HL-60 (cell line): ENCODE measurements at regions not wholly inside any gene's neighbourhood (a gene's known extent, or its start where the extent isn't known, plus 50 kb on each side); places are given as distances from the start of the nearest gene placed in this dataset.

Experiments used
- POLR2AphosphoS5 ChIP-seq: IDR thresholded peaks from 2 replicates; pipeline ENCODE4 v1.6.1; 2012; ENCODE audit warnings: low read depth
- TF ChIP-seq, protein P1 (sequence below): IDR thresholded peaks from one replicate; pipeline ENCODE4 v1.5.1; 2011; ENCODE audit warnings: low read length, control low read depth, inconsistent platforms; ENCODE audit not compliant: insufficient read depth

DNA sequence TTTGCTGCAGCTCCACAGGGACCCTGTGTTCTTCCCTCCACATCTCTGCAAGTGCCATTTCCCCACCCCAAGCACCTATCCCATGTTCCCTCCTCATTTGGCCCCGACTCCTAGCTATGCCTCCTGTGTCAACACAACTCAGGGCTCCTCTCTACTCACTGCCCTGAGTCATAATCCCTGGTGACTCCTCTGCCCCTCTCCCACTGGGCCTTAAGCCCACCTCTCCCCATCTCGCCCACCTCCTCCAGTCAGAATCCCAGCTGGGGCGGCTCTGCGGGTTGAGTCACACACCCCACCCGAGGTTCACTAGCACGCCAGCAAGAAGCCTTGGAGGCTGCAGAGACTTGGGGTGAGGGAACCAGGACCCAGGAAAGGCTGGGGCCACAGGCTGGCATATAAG lies 346.2 kb downstream of the FOXL1 start:
- TF ChIP-seq POLR2AphosphoS5 = no peak
- TF ChIP-seq, protein P1, sequence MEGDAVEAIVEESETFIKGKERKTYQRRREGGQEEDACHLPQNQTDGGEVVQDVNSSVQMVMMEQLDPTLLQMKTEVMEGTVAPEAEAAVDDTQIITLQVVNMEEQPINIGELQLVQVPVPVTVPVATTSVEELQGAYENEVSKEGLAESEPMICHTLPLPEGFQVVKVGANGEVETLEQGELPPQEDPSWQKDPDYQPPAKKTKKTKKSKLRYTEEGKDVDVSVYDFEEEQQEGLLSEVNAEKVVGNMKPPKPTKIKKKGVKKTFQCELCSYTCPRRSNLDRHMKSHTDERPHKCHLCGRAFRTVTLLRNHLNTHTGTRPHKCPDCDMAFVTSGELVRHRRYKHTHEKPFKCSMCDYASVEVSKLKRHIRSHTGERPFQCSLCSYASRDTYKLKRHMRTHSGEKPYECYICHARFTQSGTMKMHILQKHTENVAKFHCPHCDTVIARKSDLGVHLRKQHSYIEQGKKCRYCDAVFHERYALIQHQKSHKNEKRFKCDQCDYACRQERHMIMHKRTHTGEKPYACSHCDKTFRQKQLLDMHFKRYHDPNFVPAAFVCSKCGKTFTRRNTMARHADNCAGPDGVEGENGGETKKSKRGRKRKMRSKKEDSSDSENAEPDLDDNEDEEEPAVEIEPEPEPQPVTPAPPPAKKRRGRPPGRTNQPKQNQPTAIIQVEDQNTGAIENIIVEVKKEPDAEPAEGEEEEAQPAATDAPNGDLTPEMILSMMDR = no peak
